ENCODE measurements at regions not wholly inside any gene's neighbourhood (a gene's known extent, or its start where the extent isn't known, plus 50 kb on each side); places are given as distances from the start of the nearest gene placed in this dataset.

DNA sequence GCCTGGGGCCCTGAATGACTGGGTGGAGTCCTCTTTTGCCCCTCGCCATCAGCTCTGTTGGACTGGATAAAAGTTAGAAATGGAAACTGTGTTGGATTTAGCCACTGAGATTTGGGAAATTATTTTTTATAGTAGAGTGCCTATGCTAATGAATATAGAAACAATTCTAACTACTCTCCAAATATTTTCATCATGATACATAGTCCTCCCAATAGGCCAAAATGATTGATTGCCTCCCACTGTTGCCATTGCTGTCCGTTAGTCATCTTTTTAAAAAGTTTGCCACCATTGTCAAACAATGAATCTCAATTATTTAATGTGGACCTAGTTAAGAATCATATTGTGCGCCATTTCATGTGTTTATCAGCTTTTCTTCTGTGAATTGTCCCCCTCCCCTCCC is 417.0 kb downstream of the GALR1 start:
- no peak overlapping the region for H3K4me3 ChIP-seq (ENCODE audit: low read depth, low read length)
- TF ChIP-seq, protein P1, sequence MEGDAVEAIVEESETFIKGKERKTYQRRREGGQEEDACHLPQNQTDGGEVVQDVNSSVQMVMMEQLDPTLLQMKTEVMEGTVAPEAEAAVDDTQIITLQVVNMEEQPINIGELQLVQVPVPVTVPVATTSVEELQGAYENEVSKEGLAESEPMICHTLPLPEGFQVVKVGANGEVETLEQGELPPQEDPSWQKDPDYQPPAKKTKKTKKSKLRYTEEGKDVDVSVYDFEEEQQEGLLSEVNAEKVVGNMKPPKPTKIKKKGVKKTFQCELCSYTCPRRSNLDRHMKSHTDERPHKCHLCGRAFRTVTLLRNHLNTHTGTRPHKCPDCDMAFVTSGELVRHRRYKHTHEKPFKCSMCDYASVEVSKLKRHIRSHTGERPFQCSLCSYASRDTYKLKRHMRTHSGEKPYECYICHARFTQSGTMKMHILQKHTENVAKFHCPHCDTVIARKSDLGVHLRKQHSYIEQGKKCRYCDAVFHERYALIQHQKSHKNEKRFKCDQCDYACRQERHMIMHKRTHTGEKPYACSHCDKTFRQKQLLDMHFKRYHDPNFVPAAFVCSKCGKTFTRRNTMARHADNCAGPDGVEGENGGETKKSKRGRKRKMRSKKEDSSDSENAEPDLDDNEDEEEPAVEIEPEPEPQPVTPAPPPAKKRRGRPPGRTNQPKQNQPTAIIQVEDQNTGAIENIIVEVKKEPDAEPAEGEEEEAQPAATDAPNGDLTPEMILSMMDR (IDR thresholded peaks at IDR 0.05; ENCODE audit: insufficient read depth, low read length), result no peak
- DNase-seq (ENCODE audit: low read depth), result no peak

DNA sequence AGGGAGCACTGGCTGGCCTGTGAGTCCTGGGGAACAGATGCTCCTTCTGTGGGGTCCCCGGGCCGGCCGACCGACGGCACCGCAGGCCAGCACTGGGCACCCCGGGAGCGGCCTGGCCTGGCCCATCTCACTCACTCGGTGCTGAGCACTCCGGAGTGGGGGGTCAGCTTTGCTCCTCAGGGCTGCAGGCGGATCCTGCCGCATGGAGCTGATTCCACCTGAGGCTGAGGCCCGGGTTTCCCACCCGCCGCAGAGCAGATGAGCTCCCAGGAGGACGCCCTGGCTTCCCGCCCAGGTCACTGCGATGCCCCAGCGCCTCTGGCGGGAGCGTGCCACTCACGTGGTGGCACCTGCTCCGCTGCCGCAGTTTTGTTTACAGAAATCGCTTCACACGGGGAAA is 418.6 kb downstream of the GALR1 start:
- DNase-seq (ENCODE audit: low read depth), result no peak
- TF ChIP-seq, protein P1 (IDR thresholded peaks at IDR 0.05; ENCODE audit: insufficient read depth, low read length), result no peak
- H3K4me3 ChIP-seq (ENCODE audit: low read depth, low read length), result no peak overlapping the region

DNA sequence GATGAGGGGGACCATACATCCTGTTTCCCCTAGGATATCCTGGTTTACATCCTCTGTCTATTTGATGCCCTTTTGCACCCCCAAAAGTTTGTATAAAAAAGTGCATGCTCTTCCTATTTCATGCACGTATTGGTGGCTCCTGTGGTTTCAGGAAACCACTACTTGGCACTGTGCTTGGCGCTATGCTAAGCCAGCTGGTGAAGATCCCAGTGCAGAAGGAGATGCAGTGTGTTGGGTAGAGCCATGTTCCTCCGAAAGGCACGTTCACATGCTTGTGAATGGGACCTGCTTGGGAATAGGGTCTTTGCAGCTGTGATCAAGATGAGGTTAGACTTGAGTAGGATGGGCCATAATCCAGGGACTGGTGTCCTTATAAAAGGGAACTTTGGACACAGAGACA is 419.7 kb downstream of the GALR1 start:
- no peak for DNase-seq (ENCODE audit: low read depth)

DNA sequence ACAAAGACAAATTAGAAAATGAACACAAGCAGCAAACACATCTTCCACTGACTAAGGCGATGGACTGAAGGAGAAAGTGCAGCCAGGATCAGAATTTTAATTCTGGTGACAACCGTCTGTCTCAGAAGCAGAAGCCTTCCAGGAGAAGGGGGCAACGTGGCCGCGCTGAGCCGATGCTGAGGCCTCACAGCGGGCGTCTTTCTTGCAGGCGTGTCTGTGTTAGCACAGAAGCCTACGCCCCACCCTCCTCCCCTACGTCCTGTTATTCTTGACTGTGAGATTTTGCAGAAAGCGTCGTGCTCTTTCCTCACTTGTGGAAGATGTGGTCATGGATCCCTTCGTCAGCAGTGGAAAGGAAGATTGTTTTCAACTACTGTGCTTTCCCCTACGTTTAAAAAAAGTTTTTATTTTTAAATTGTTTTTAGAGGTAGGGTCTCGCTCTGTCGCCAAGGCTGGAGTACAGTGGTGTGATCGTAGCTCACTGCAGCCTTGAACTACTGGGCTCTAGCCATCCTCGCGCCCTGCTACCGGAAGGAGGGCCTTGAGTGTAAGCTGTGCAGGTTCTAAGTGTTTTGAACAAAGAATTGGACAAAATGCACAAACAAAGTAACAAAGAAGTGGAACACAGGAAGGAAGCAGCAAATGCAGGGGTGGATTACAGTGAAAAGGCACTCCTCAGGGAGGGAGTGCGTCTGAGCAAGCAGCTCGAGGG is 422.0 kb downstream of the GALR1 start:
- TF ChIP-seq, protein P1 (IDR thresholded peaks at IDR 0.05; ENCODE audit: insufficient read depth, low read length), result no peak
- no peak for DNase-seq (ENCODE audit: low read depth)

More for the DNA sequence above, 419.7 kb downstream of the GALR1 start:
- no peak overlapping the region for H3K4me3 ChIP-seq (ENCODE audit: low read depth, low read length)
- TF ChIP-seq, protein P1 (IDR thresholded peaks at IDR 0.05; ENCODE audit: insufficient read depth, low read length), result no peak

DNA sequence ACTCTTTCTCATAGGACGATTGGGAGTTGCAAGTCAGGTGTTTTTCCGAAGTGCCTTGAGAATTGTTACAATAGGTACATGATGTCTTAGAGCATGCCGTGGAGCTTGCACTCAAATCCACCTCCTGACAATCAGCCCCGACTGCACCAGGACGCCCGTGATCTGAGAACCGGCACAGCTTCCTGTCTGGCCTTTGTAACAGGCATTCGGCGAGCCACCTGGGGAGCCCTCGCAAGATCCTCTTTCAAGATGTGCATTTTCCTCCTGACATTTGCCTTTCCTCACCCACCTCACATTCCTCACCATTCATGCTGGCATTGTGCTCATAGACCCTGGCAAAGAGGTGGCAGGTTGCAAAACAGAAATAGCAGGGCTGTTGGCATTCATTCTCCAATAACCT is 427.3 kb downstream of the GALR1 start:
- TF ChIP-seq, protein P1 (IDR thresholded peaks at IDR 0.05; ENCODE audit: insufficient read depth, low read length), result no peak
- no peak for DNase-seq (ENCODE audit: low read depth)

More for the DNA sequence above, 422.0 kb downstream of the GALR1 start:
- H3K4me3 ChIP-seq (ENCODE audit: low read depth, low read length), result no peak overlapping the region

DNA sequence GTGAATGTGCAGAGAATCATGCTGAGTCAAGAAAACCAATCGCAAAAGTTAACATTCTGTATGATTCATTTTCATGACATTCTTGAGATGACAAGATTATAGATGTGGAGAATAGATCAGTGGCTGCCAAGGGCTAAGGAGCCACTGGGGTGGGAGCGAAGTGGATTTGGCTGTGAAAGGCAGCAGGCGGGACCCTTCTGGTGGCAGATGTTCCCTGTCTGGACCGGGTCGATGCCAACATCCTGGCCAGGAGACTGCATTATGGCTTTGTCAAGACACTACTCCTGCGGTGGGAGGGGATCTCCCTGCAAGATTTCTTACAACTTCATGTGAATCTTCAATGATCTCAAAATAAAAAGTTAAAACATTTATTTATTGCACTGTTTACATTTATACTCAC is 427.9 kb downstream of the GALR1 start:
- no peak overlapping the region for H3K4me3 ChIP-seq (ENCODE audit: low read depth, low read length)
- no peak for DNase-seq (ENCODE audit: low read depth)
- TF ChIP-seq, protein P1 (IDR thresholded peaks at IDR 0.05; ENCODE audit: insufficient read depth, low read length), result no peak

More for the DNA sequence above, 427.3 kb downstream of the GALR1 start:
- H3K4me3 ChIP-seq (ENCODE audit: low read depth, low read length), result no peak overlapping the region

- DNase-seq (ENCODE audit: low read depth), result no peak
- H3K4me3 ChIP-seq (ENCODE audit: low read depth, low read length), result no peak overlapping the region
- TF ChIP-seq, protein P1 (IDR thresholded peaks at IDR 0.05; ENCODE audit: insufficient read depth, low read length), result no peak
Measured at GRCh38 chr18:77679869-77680268, 430.2 kb downstream of the GALR1 start.

Data from fibroblast of the aortic adventitia (primary cell).